ENCODE measurements at regions not wholly inside any gene's neighbourhood (a gene's known extent, or its start where the extent isn't known, plus 50 kb on each side); places are given as distances from the start of the nearest gene placed in this dataset.
A peak's percentile ranks its signal among the peaks of the same experiment; 100 is the strongest.

DNA sequence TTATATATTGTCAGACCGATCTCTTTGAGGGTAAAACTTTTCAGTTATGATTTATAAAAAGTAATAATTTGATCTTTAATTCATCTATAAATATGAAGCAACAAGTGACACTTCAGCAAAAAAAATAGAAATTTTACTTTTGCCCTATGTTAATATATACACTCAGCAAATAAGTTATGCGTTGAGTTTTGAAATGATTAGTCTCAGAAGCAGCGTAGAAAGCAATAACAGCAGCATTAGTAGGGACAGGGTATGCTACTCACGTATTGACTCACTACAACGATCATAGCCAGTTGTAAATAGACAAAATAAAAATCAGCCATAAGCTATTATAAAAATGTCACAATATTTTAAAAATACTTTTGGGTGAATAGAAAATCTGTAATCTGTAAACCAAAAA is 1229.2 kb downstream of the ADGRL3 start:
- no peaks in the 10 kb centered on the region for H3K27me3 Mint-ChIP-seq (ENCODE audit: insufficient read depth, unreplicated experiment)
- no peaks in the 10 kb centered on the region for H3K4me1 Mint-ChIP-seq (ENCODE audit: insufficient read depth, unreplicated experiment)
- H3K27ac Mint-ChIP-seq (ENCODE audit: low read depth, unreplicated experiment), result no peak overlapping the region
- H3K9me3 Mint-ChIP-seq (ENCODE audit: unreplicated experiment), result no peaks in the 10 kb centered on the region
- ChIA-PET CTCF (no interaction called here), POLR2A (interaction anchor here (0.6 kb wide), 1 partner anchor 923 kb away, joined by 3 read pairs; no protein-coding TSS in a partner anchor)
- TF ChIP-seq CTCF (IDR thresholded peaks at IDR 0.05; ENCODE audit: unreplicated experiment), result no peak
- no TSS peak for BruUV-seq (replicated peaks)
- intact Hi-C loops (cut with micrococcal nuclease), result no loop called here
- no peak for DNase-seq (ENCODE audit: unreplicated experiment)
- H3K36me3 Mint-ChIP-seq (ENCODE audit: insufficient read depth, unreplicated experiment), result no peaks in the 10 kb centered on the region
- H3K4me3 Mint-ChIP-seq (ENCODE audit: unreplicated experiment), result no peak overlapping the region

GRCh38 chr4:62415256-62415655 is 1215.1 kb downstream of the ADGRL3 start:
- Mint-ChIP-seq H3K36me3 (ENCODE audit: insufficient read depth, unreplicated experiment) (no peaks in the 10 kb centered on the region), H3K27me3 (ENCODE audit: insufficient read depth, unreplicated experiment) (no peaks in the 10 kb centered on the region), H3K4me1 (ENCODE audit: insufficient read depth, unreplicated experiment) (no peaks in the 10 kb centered on the region), H3K27ac (ENCODE audit: low read depth, unreplicated experiment) (no peak overlapping the region), H3K9me3 (ENCODE audit: unreplicated experiment) (no peaks in the 10 kb centered on the region), H3K4me3 (ENCODE audit: unreplicated experiment) (no peak overlapping the region)
- DNase-seq (ENCODE audit: unreplicated experiment), result no peak
- intact Hi-C loops (cut with micrococcal nuclease), result no loop called here
- CTCF ChIA-PET, result no interaction called here
- no peak for TF ChIP-seq CTCF (IDR thresholded peaks at IDR 0.05; ENCODE audit: unreplicated experiment)
- BruUV-seq (replicated peaks), result no TSS peak
- POLR2A ChIA-PET, result no interaction called here

DNA sequence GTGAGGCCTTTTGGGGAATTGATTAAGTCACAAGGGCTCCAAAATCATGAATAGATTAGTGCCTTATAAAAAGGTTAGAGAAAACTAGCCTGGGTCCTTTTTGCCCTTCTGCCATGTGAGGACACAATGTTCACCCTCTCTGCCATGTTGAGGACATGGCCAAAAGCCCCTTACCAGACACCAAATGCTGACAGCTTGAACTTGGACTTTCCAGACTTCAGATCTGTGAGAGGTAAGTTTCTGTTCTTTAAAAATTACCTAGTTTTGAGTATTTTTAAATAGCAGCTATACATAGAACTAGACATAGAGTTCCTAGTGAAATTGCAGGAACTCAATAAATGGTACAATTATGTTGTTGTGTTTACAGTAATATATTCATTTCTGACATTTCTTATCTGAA is 1214.4 kb downstream of the ADGRL3 start:
- BruUV-seq (replicated peaks), result no TSS peak
- intact Hi-C loops (cut with micrococcal nuclease), result no loop called here
- no peak for DNase-seq (ENCODE audit: unreplicated experiment)
- ChIA-PET POLR2A (no interaction called here), CTCF (no interaction called here)
- Mint-ChIP-seq H3K4me3 (ENCODE audit: unreplicated experiment) (no peak overlapping the region), H3K4me1 (ENCODE audit: insufficient read depth, unreplicated experiment) (no peaks in the 10 kb centered on the region), H3K9me3 (ENCODE audit: unreplicated experiment) (no peaks in the 10 kb centered on the region), H3K36me3 (ENCODE audit: insufficient read depth, unreplicated experiment) (no peaks in the 10 kb centered on the region), H3K27ac (ENCODE audit: low read depth, unreplicated experiment) (no peak overlapping the region), H3K27me3 (ENCODE audit: insufficient read depth, unreplicated experiment) (no peaks in the 10 kb centered on the region)
- TF ChIP-seq CTCF (IDR thresholded peaks at IDR 0.05; ENCODE audit: unreplicated experiment), result no peak

DNA sequence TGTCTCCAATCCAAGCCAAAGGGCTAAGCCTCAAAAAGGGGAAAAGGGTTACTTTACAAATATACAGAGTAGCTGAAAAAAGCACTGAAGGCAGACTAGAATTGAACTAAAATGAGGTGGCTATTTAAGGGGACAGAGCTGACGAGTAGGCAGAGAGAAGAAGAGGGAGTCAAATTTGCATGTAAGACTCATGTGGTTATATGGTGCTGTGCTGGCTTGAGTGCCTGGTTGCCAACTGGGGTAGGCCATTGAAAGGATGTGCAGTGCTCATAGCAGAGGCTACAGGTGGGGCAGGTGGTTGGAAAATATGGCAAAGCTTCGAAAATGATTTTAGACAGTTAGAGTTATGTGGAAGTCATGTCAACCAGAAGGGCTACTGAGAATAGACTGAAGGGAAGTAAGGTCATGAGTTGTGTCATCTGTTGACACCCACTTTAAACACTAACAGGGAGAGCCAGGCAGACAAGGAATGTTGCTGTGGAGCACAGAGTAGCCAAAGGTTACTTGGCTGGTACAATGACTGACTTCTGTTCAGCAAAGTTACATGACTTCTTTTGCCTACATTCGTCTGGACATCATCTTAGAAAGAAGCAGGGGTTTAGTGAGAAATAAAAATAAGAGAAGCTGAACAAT is 1210.4 kb downstream of the ADGRL3 start:
- POLR2A ChIA-PET, result no interaction called here
- no peaks in the 10 kb centered on the region for H3K9me3 Mint-ChIP-seq (ENCODE audit: unreplicated experiment)
- CTCF ChIA-PET, result no interaction called here
- H3K4me1 Mint-ChIP-seq (ENCODE audit: insufficient read depth, unreplicated experiment), result no peaks in the 10 kb centered on the region
- no peaks in the 10 kb centered on the region for H3K36me3 Mint-ChIP-seq (ENCODE audit: insufficient read depth, unreplicated experiment)
- no peak overlapping the region for H3K4me3 Mint-ChIP-seq (ENCODE audit: unreplicated experiment)
- H3K27ac Mint-ChIP-seq (ENCODE audit: low read depth, unreplicated experiment), result peak overlapping the region; percentile 15
- no peaks in the 10 kb centered on the region for H3K27me3 Mint-ChIP-seq (ENCODE audit: insufficient read depth, unreplicated experiment)
- intact Hi-C loops (cut with micrococcal nuclease), result no loop called here
- no peak for TF ChIP-seq CTCF (IDR thresholded peaks at IDR 0.05; ENCODE audit: unreplicated experiment)
- no peak for DNase-seq (ENCODE audit: unreplicated experiment)
- BruUV-seq (replicated peaks), result no TSS peak

Measured in MCF 10A (cell line).